Trophoblast cell (in vitro differentiated cells and primary cell): ENCODE measurements at regions not wholly inside any gene's neighbourhood (a gene's known extent, or its start where the extent isn't known, plus 50 kb on each side); places are given as distances from the start of the nearest gene placed in this dataset.

ENCODE experiments used
- DNase-seq, 2 donors: peaks; one replicate each; pipeline ENCODE4 v3.0.0-alpha.2; 2016
- H2AFZ ChIP-seq: 2 replicates; pipeline ENCODE4 v1.6.1; 2013; ENCODE audit warnings: low read length, moderate library complexity, mild to moderate bottlenecking; ENCODE audit not compliant: insufficient read depth, poor library complexity
- H2AK5ac ChIP-seq: 2 replicates; pipeline ENCODE4 v1.6.1; 2013; ENCODE audit warnings: mild to moderate bottlenecking, low read length
- H2BK120ac ChIP-seq: 2 replicates; pipeline ENCODE4 v1.6.1; 2013; ENCODE audit warnings: low read length, mild to moderate bottlenecking, moderate library complexity; ENCODE audit not compliant: insufficient read depth, poor library complexity
- H2BK12ac ChIP-seq: 2 replicates; pipeline ENCODE4 v1.6.1; 2013; ENCODE audit warnings: mild to moderate bottlenecking, low read length, moderate library complexity
- H2BK5ac ChIP-seq: 2 replicates; pipeline ENCODE4 v1.6.1; 2013; ENCODE audit warnings: low read length, low read depth, moderate library complexity, mild to moderate bottlenecking; ENCODE audit not compliant: poor library complexity
- H3K14ac ChIP-seq: 2 replicates; pipeline ENCODE4 v1.6.1; 2013; ENCODE audit warnings: mild to moderate bottlenecking, low read length
- H3K18ac ChIP-seq: 2 replicates; pipeline ENCODE4 v1.6.1; 2013; ENCODE audit warnings: mild to moderate bottlenecking, low read length
- H3K23ac ChIP-seq: 2 replicates; pipeline ENCODE4 v1.6.1; 2013; ENCODE audit warnings: low read length
- H3K27ac ChIP-seq: 2 replicates; pipeline ENCODE4 v1.5.1; 2013; ENCODE audit warnings: low read depth, mild to moderate bottlenecking, inconsistent platforms, low read length, moderate library complexity
- H3K27me3 ChIP-seq: 2 replicates; pipeline ENCODE4 v1.6.1; 2013; ENCODE audit warnings: inconsistent platforms, mild to moderate bottlenecking, low read length, moderate library complexity; ENCODE audit not compliant: insufficient read depth
- H3K36me3 ChIP-seq, 2 experiments: 1 replicate in 1 of 2; 2 replicates in 1 of 2; pipeline ENCODE4 v1.6.1; 2013; ENCODE audit warnings: low read length in 2 of 2, mild to moderate bottlenecking in 2 of 2, moderate library complexity in 1 of 2; ENCODE audit not compliant: insufficient read depth in 2 of 2, control insufficient read depth in 1 of 2
- H3K4ac ChIP-seq: 2 replicates; pipeline ENCODE4 v1.6.1; 2013; ENCODE audit warnings: low read depth, mild to moderate bottlenecking, low read length, moderate library complexity
- H3K4me1 ChIP-seq, 2 experiments: 1 replicate in 1 of 2; 2 replicates in 1 of 2; pipeline ENCODE4 v1.6.1; 2013; ENCODE audit warnings: low read length in 2 of 2, mild to moderate bottlenecking in 2 of 2, moderate library complexity in 1 of 2; ENCODE audit not compliant: insufficient read depth in 2 of 2, control insufficient read depth in 1 of 2
- H3K4me2 ChIP-seq: 2 replicates; pipeline ENCODE4 v1.6.1; 2013; ENCODE audit warnings: inconsistent platforms, mild to moderate bottlenecking, low read length, moderate library complexity
- H3K4me3 ChIP-seq: 2 replicates; pipeline ENCODE4 v1.5.1; 2013; ENCODE audit warnings: mild to moderate bottlenecking, low read depth, low read length, inconsistent platforms
- H3K79me1 ChIP-seq: one replicate; pipeline ENCODE4 v1.6.1; 2013; ENCODE audit warnings: low read length
- H3K79me2 ChIP-seq: 2 replicates; pipeline ENCODE4 v1.6.1; 2013; ENCODE audit warnings: low read length, mild to moderate bottlenecking; ENCODE audit not compliant: control insufficient read depth, insufficient read depth, poor library complexity
- H3K9ac ChIP-seq: 2 replicates; pipeline ENCODE4 v1.6.1; 2013; ENCODE audit warnings: mild to moderate bottlenecking, low read length
- H3K9me3 ChIP-seq: 2 replicates; pipeline ENCODE4 v1.6.1; 2013; ENCODE audit warnings: low read depth, mild to moderate bottlenecking, control low read depth, inconsistent platforms, low read length; ENCODE audit not compliant: insufficient read depth
- H4K12ac ChIP-seq: 2 replicates; pipeline ENCODE4 v1.6.1; 2013; ENCODE audit warnings: low read depth, mild to moderate bottlenecking, low read length, moderate library complexity
- H4K8ac ChIP-seq: 2 replicates; pipeline ENCODE4 v1.6.1; 2013; ENCODE audit warnings: low read depth, mild to moderate bottlenecking, low read length, moderate library complexity
- H4K91ac ChIP-seq: one replicate; pipeline ENCODE4 v1.6.1; 2013; ENCODE audit warnings: low read depth, mild to moderate bottlenecking, low read length, moderate library complexity
- WGBS: extraction: QIAGEN DNeasy Blood & Tissue Kit; methylation state at CpG from one replicate; pipeline ENCODE4 v1.1.7; 2013; ENCODE audit warnings: missing lambda C conversion rate; ENCODE audit not compliant: insufficient read length, insufficient coverage; ENCODE audit errors: extremely low coverage; 5-methylcytosine and 5-hydroxymethylcytosine counted together

DNA sequence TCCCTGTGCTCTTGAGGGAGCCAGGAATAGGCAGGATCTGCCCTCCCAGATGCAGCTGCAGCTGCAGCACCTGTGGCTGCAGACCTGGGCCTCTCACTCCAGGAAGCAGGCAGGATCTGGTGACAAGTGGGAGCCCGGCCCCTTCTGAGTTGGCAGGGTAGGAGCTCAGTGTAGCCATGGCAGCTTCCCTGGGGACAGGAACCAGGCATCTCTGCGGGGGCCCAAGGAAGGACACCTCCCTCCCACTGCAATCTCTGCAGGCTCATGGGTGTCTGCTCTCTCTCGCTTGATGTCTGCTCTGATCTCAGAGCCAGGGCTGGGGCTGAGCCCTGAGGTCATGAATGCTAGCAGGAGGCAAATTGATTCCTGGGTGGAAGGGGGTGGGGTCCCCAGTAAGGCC lies 592.5 kb upstream of the CA10 start:
- Histone ChIP-seq H3K4me1 (peaks cover 3 to 4% of the 10 kb centered on the region in 2 experiments), H2AK5ac (no peak overlapping the region), H3K27me3 (no peaks in the 10 kb centered on the region), H2BK12ac (no peak overlapping the region), H4K91ac (no peak overlapping the region), H3K23ac (no peak overlapping the region), H3K4ac (no peak overlapping the region), H3K36me3 (no peaks in the 10 kb centered on the region), H3K14ac (no peak overlapping the region), H2BK120ac (no peak overlapping the region), H3K4me3 (no peak overlapping the region), H3K27ac (no peak overlapping the region), H3K79me1 (no peaks in the 10 kb centered on the region), H2BK5ac (no peak overlapping the region), H3K4me2 (no peak overlapping the region), H4K8ac (no peak overlapping the region), H4K12ac (no peak overlapping the region), H3K9ac (no peak overlapping the region), H2AFZ (no peak overlapping the region), H3K9me3 (no peaks in the 10 kb centered on the region), H3K79me2 (no peaks in the 10 kb centered on the region), H3K18ac (no peak overlapping the region)
- WGBS, result no CpG with 5 or more reads among the region's 3 CpGs
- DNase-seq, result no peak

DNA sequence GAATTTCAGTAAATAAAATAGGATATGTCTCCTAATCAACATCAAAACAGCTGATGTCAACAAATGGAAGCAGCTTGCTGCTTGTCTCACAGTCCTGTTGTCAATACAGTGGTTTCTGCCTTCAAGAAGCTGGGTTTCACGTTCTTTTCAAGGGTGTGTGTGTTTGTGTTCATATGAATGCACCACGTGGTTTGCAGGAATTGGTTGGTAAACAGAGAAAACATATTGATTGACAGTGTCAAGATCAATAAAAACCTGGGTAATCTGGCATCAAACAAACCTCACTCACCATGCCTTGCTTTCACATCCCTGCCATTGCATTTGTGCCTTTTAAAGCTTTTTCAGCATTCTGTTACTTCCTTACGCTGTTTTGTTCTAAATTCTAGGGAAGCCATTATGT lies 585.7 kb upstream of the CA10 start:
- H2AK5ac ChIP-seq, result no peak overlapping the region
- H3K4me3 ChIP-seq, result no peak overlapping the region
- no peak overlapping the region for H3K14ac ChIP-seq
- H3K4ac ChIP-seq, result no peak overlapping the region
- no peaks in the 10 kb centered on the region for H3K9me3 ChIP-seq
- H3K4me1 ChIP-seq, result no peaks in the 10 kb centered on the region
- no peaks in the 10 kb centered on the region for H3K79me1 ChIP-seq
- no peak overlapping the region for H4K12ac ChIP-seq
- H4K8ac ChIP-seq, result no peak overlapping the region
- H3K79me2 ChIP-seq, result no peaks in the 10 kb centered on the region
- no peak overlapping the region for H3K4me2 ChIP-seq
- no peak overlapping the region for H3K27ac ChIP-seq
- H4K91ac ChIP-seq, result no peak overlapping the region
- no peaks in the 10 kb centered on the region for H3K27me3 ChIP-seq
- H3K23ac ChIP-seq, result no peak overlapping the region
- no peaks in the 10 kb centered on the region for H3K36me3 ChIP-seq
- DNase-seq, result no peak
- WGBS, result no CpG with 5 or more reads among the region's 3 CpGs
- no peak overlapping the region for H2BK12ac ChIP-seq
- H3K18ac ChIP-seq, result no peak overlapping the region
- no peak overlapping the region for H3K9ac ChIP-seq
- no peak overlapping the region for H2AFZ ChIP-seq
- H2BK5ac ChIP-seq, result no peak overlapping the region
- H2BK120ac ChIP-seq, result no peak overlapping the region

DNA sequence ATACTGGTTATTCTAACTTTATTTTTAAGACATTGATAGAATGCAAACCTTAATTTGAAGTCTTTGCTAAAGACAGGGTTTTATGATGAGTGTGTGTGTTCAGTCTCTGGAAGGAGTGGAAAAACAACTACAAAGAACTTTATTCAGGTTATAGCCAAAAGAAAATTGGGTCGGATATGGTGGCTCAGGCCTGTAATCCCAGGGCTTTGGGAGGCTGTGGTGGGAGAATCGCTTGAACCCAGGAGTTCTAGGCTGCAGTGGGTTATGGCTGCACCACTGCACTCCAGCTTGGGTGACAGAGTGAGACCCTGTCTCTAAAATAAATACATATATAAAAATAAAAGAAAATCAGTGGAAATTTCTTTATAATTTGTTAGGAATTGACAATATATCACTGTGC lies 581.5 kb upstream of the CA10 start:
- Histone ChIP-seq H3K18ac (no peak overlapping the region), H3K9ac (no peak overlapping the region), H3K4me3 (no peak overlapping the region), H3K23ac (no peak overlapping the region), H2AK5ac (no peak overlapping the region), H3K79me1 (no peaks in the 10 kb centered on the region), H2BK5ac (no peak overlapping the region), H3K27ac (no peak overlapping the region), H4K91ac (no peak overlapping the region), H3K27me3 (no peaks in the 10 kb centered on the region), H2AFZ (no peak overlapping the region), H3K4me2 (no peak overlapping the region), H2BK12ac (no peak overlapping the region), H4K12ac (no peak overlapping the region), H2BK120ac (no peak overlapping the region), H3K36me3 (no peaks in the 10 kb centered on the region), H3K14ac (no peak overlapping the region), H4K8ac (no peak overlapping the region), H3K9me3 (no peaks in the 10 kb centered on the region), H3K4me1 (no peaks in the 10 kb centered on the region), H3K4ac (no peak overlapping the region), H3K79me2 (no peaks in the 10 kb centered on the region)
- DNase-seq, result no peak
- WGBS, result no CpG with 5 or more reads among the region's 2 CpGs

DNA sequence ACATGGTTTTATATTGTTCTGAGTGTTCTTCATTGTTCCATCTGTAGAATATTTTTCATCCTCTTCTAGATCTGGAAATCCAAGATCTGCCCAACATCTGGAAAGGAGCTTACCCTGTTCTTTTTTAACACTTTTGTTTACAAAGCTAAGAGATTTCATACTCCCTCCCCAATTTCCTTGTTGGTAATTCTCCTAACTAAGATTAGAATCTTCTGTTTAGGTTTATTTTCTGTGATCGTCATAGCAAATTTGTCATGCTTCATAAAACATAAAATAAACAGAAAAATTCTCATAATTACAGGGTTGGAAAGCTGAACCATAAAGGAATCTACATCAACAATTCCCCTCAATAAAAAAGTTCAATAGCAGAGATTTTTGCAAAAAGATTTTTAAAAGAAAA lies 580.3 kb upstream of the CA10 start:
- no CpG with 5 or more reads among the region's 1 CpG for WGBS

More for the DNA sequence above, 580.3 kb upstream of the CA10 start:
- Histone ChIP-seq H3K79me1 (no peaks in the 10 kb centered on the region), H2AK5ac (no peak overlapping the region), H3K4ac (no peak overlapping the region), H3K4me3 (no peak overlapping the region), H3K9ac (no peak overlapping the region), H4K12ac (no peak overlapping the region), H3K4me1 (no peaks in the 10 kb centered on the region), H3K27ac (no peak overlapping the region), H3K36me3 (no peaks in the 10 kb centered on the region), H2BK12ac (no peak overlapping the region), H3K27me3 (no peaks in the 10 kb centered on the region), H3K79me2 (no peaks in the 10 kb centered on the region), H3K18ac (no peak overlapping the region), H3K14ac (no peak overlapping the region), H4K8ac (no peak overlapping the region), H2AFZ (no peak overlapping the region), H3K9me3 (no peaks in the 10 kb centered on the region), H3K4me2 (no peak overlapping the region), H2BK5ac (no peak overlapping the region), H2BK120ac (no peak overlapping the region), H4K91ac (no peak overlapping the region), H3K23ac (no peak overlapping the region)
- no peak for DNase-seq
